Middle frontal gyrus (tissue), 1 donor: ENCODE measurements at regions not wholly inside any gene's neighbourhood (a gene's known extent, or its start where the extent isn't known, plus 50 kb on each side); places are given as distances from the start of the nearest gene placed in this dataset.
"Not testable (repeated sequence)": the region's sequence is repeated elsewhere in the genome, so short reads cannot be mapped to it uniquely, and the experiment has no call there.

Experiments used
- DNase-seq: peaks from one replicate; pipeline ENCODE4 v3.0.0-alpha.2; 2015; ENCODE audit warnings: low spot score; ENCODE audit errors: extremely low spot score

- DNase-seq = no peak
These were observed 120.2 kb downstream of the MRPL39 start for GRCh38 chr21:25487046-25487594.

- no peak for DNase-seq
These were observed 121.4 kb downstream of the MRPL39 start for GRCh38 chr21:25485914-25486313.

- no peak for DNase-seq
These were observed 139.4 kb downstream of the MRPL39 start for GRCh38 chr21:25467896-25468295.

GRCh38 chr21:25467071-25467470 is 140.2 kb downstream of the MRPL39 start:
- DNase-seq = not testable (repeated sequence)

GRCh38 chr21:25466470-25466869 is 140.8 kb downstream of the MRPL39 start:
- DNase-seq = no peak

- no peak for DNase-seq
These were observed 142.0 kb downstream of the MRPL39 start for GRCh38 chr21:25465263-25465662.

- DNase-seq = no peak
These were observed 143.0 kb downstream of the MRPL39 start for GRCh38 chr21:25464275-25464674.

- DNase-seq = no peak
These were observed 144.7 kb downstream of the MRPL39 start for GRCh38 chr21:25462517-25462971.

GRCh38 chr21:25461725-25462124 is 145.6 kb downstream of the MRPL39 start:
- DNase-seq = no peak

GRCh38 chr21:25459993-25460392 is 147.3 kb downstream of the MRPL39 start:
- no peak for DNase-seq

- no peak for DNase-seq
These were observed 147.9 kb downstream of the MRPL39 start for GRCh38 chr21:25459365-25459764.

- no peak for DNase-seq
These were observed 148.8 kb downstream of the MRPL39 start for GRCh38 chr21:25458484-25458883.

- no peak for DNase-seq
These were observed 149.3 kb downstream of the MRPL39 start for GRCh38 chr21:25457946-25458345.

- DNase-seq = no peak
These were observed 149.9 kb downstream of the MRPL39 start for GRCh38 chr21:25457411-25457810.

- no peak for DNase-seq
These were observed 150.6 kb downstream of the MRPL39 start for GRCh38 chr21:25456672-25457071.

GRCh38 chr21:25453524-25453923 is 153.8 kb downstream of the MRPL39 start:
- DNase-seq = no peak

- no peak for DNase-seq
These were observed 157.3 kb downstream of the MRPL39 start for GRCh38 chr21:25449950-25450349.

- no peak for DNase-seq
These were observed 165.4 kb downstream of the MRPL39 start for GRCh38 chr21:25441835-25442234.

- not testable (repeated sequence) for DNase-seq
These were observed 169.8 kb downstream of the MRPL39 start for GRCh38 chr21:25437465-25437864.

GRCh38 chr21:25428537-25428936 is 178.7 kb downstream of the MRPL39 start:
- no peak for DNase-seq

- no peak for DNase-seq
These were observed 179.5 kb downstream of the MRPL39 start for GRCh38 chr21:25427828-25428227.

- no peak for DNase-seq
These were observed 180.7 kb downstream of the MRPL39 start for GRCh38 chr21:25426580-25426979.

- no peak for DNase-seq
These were observed 182.1 kb downstream of the MRPL39 start for GRCh38 chr21:25425156-25425555.

GRCh38 chr21:25424634-25425033 is 182.6 kb downstream of the MRPL39 start:
- no peak for DNase-seq
